HepG2 (cell line): ENCODE measurements at regions not wholly inside any gene's neighbourhood (a gene's known extent, or its start where the extent isn't known, plus 50 kb on each side); places are given as distances from the start of the nearest gene placed in this dataset.

Source experiments
- ATAC-seq: fragments of 200-7000 bp; cut with Tn5 transposase; 3 replicates; pipeline ENCODE4 v1.9.1; 2020; ENCODE audit warnings: mild to moderate bottlenecking, moderate library complexity
- BruUV-seq: library from RNA; stranded (reverse); fragments of 400-500 nt; replicated peaks from 2 replicates; lab custom pipeline; 2021; lab: Mats Ljungman, UMichigan
- CTCF ChIA-PET: fragments of 300-600 bp; formaldehyde crosslinking; extraction: SDS; loops from one replicate; lab custom pipeline; 2021; ENCODE audit warnings: low total read pairs, inconsistent platforms, low intra/inter-chr PET ratio; lab: Yijun Ruan, JAX
- POLR2A ChIA-PET: fragments of 350-600 bp; sonication (Branson Sonifier 250); formaldehyde crosslinking; loops from one replicate; lab custom pipeline; 2020; ENCODE audit warnings: antibody characterized with exemption, inconsistent platforms; lab: Yijun Ruan, JAX
- DNase-seq: peaks from one replicate; pipeline ENCODE4 v3.0.0-alpha.2; 2015; ENCODE audit warnings: low spot score
- FAIRE-seq: peaks from 3 replicates; lab custom pipeline; 2011; peaks lifted over from hg19 to GRCh38; lab: Jason Lieb, UNC
- H2AFZ ChIP-seq: one replicate; pipeline ENCODE4 v1.6.1; 2011; ENCODE audit warnings: low read length, inconsistent platforms
- H3K27ac ChIP-seq: fragments of 300-600 bp; 3 replicates; pipeline ENCODE4 v1.8.0; 2011; ENCODE audit warnings: mixed run types, mild to moderate bottlenecking, mixed read lengths, low read length, inconsistent platforms; ENCODE audit not compliant: insufficient read depth; ENCODE audit errors: extremely low read length
- H3K27me3 ChIP-seq, 2 experiments: fragments of 200-600 bp in 1 of 2; 2 replicates in 1 of 2; 3 replicates in 1 of 2; pipeline versions ENCODE4 v1.6.0 to v1.8.0; 2011; ENCODE audit warnings: low read length in 2 of 2, mild to moderate bottlenecking in 2 of 2, moderate library complexity in 2 of 2, inconsistent platforms in 1 of 2; ENCODE audit not compliant: insufficient read depth in 2 of 2, control insufficient read depth in 1 of 2
- H3K36me3 ChIP-seq, 2 experiments: fragments of 200-600 bp in 1 of 2; replicated peaks in 1 of 2; 2 replicates in 1 of 2; 3 replicates in 1 of 2; pipeline versions ENCODE4 v1.5.1 to v1.8.0; 2011; ENCODE audit warnings: low read length in 2 of 2, inconsistent platforms in 1 of 2; ENCODE audit not compliant: insufficient read depth in 2 of 2, control insufficient read depth in 1 of 2
- H3K4me1 ChIP-seq: 2 replicates; pipeline ENCODE4 v1.5.1; 2012; ENCODE audit warnings: low read length, inconsistent platforms; ENCODE audit not compliant: insufficient read depth
- H3K4me2 ChIP-seq: 2 replicates; pipeline ENCODE4 v1.6.0; 2011; ENCODE audit warnings: low read depth, low read length, inconsistent platforms
- H3K4me3 ChIP-seq, 3 experiments: fragments of 200-600 bp in 1 of 3; sonication (generic), shearing (Covaris generic) in 1 of 3; replicated peaks in 1 of 3; 2 replicates each; pipeline ENCODE4 v1.5.1; 2011 to 2016; ENCODE audit warnings: low read length in 3 of 3, inconsistent platforms in 2 of 3, low read depth in 2 of 3, mild to moderate bottlenecking in 2 of 3, control low read depth in 1 of 3, mixed read lengths in 1 of 3; ENCODE audit not compliant: insufficient read depth in 1 of 3
- H3K79me2 ChIP-seq: one replicate; pipeline ENCODE4 v1.6.1; 2011; ENCODE audit warnings: low read length, inconsistent platforms; ENCODE audit not compliant: insufficient read depth
- H3K9ac ChIP-seq: 2 replicates; pipeline ENCODE4 v1.6.0; 2011; ENCODE audit warnings: mild to moderate bottlenecking, low read depth, low read length, inconsistent platforms; ENCODE audit not compliant: insufficient read depth
- H3K9me3 ChIP-seq: 2 replicates; pipeline ENCODE4 v1.5.1; 2012; ENCODE audit warnings: mild to moderate bottlenecking, low read length
- H4K20me1 ChIP-seq: 2 replicates; pipeline ENCODE4 v1.6.0; 2011; ENCODE audit warnings: inconsistent platforms, mild to moderate bottlenecking, low read length, moderate library complexity; ENCODE audit not compliant: insufficient read depth
- DRAP1 ChIP-seq: IDR thresholded peaks from 2 replicates; pipeline ENCODE4 v1.6.1; 2016; ENCODE audit warnings: missing genetic modification reagents, missing compliant biosample characterization
- FOXC1 ChIP-seq: sonication (generic); formaldehyde crosslinking; IDR thresholded peaks from 2 replicates; pipeline ENCODE4 v1.8.0; 2022; ENCODE audit warnings: mild to moderate bottlenecking, missing genetic modification reagents, borderline replicate concordance
- KDM1A ChIP-seq: IDR thresholded peaks from 2 replicates; pipeline ENCODE4 v1.6.1; 2016; ENCODE audit warnings: missing compliant biosample characterization
- MLLT10 ChIP-seq: sonication (generic); formaldehyde crosslinking; IDR thresholded peaks from 2 replicates; pipeline ENCODE4 v1.4.0; 2020; ENCODE audit warnings: missing genetic modification reagents
- MTA1 ChIP-seq: sonication (generic); formaldehyde crosslinking; IDR thresholded peaks from 2 replicates; pipeline ENCODE4 v1.4.0; 2020; ENCODE audit warnings: missing genetic modification reagents, mild to moderate bottlenecking, borderline replicate concordance
- NFE2L1 ChIP-seq: sonication (generic); formaldehyde crosslinking; IDR thresholded peaks from 2 replicates; pipeline ENCODE4 v1.4.0; 2020; ENCODE audit warnings: missing genetic modification reagents, mild to moderate bottlenecking, borderline replicate concordance
- TFE3 ChIP-seq: IDR thresholded peaks from 2 replicates; pipeline ENCODE4 v1.6.1; 2016
- THYN1 ChIP-seq: sonication (generic); formaldehyde crosslinking; IDR thresholded peaks from 2 replicates; pipeline ENCODE4 v1.8.1; 2023; ENCODE audit warnings: low read depth, mild to moderate bottlenecking, moderate library complexity, missing genetic modification reagents, borderline replicate concordance
- ZBTB38 ChIP-seq: sonication (generic); formaldehyde crosslinking; IDR thresholded peaks from 2 replicates; pipeline ENCODE4 v1.5.1; 2020; ENCODE audit warnings: mild to moderate bottlenecking, missing genetic modification reagents
- ZNF296 ChIP-seq: sonication (generic); formaldehyde crosslinking; conservative IDR thresholded peaks from 2 replicates; pipeline ENCODE4 v1.5.0; 2020; ENCODE audit warnings: mild to moderate bottlenecking, missing genetic modification reagents
- ZSCAN21 ChIP-seq: sonication (generic); formaldehyde crosslinking; IDR thresholded peaks from 2 replicates; pipeline ENCODE4 v1.8.0; 2022; ENCODE audit warnings: mild to moderate bottlenecking, missing genetic modification reagents, moderate library complexity, borderline replicate concordance
- WGBS: methylation state at CpG from one replicate; pipeline ENCODE4 v1.1.6; 2017; ENCODE audit warnings: low lambda C conversion rate; 5-methylcytosine and 5-hydroxymethylcytosine counted together
- in situ Hi-C: cut with HindIII; loops from 2 replicates; pipeline ENCODE4 v1.10.0; 2017; ENCODE audit warnings: low pct_unique_long_range_greater_than_20kb; ENCODE audit not compliant: extremely low pct_ligation_motif_present
- intact Hi-C: fragments of 100-400 bp; cut with micrococcal nuclease; formaldehyde crosslinking; loops from one replicate; pipeline ENCODE4 v1.10.0; 2022; ENCODE audit not compliant: unreplicated experiment
- TF ChIP-seq, protein P1 (sequence below): sonication (generic); formaldehyde crosslinking; IDR thresholded peaks from 2 replicates; pipeline ENCODE4 v1.4.0; 2020; ENCODE audit warnings: mild to moderate bottlenecking, missing genetic modification reagents
- TF ChIP-seq, protein P2 (sequence below): IDR thresholded peaks from 2 replicates; pipeline ENCODE4 v1.4.0; 2020; ENCODE audit warnings: mild to moderate bottlenecking, missing genetic modification reagents

GRCh38 chr19:29376855-29377354 is 148.9 kb upstream of the VSTM2B start:
- H3K9ac ChIP-seq, result no peak overlapping the region
- in situ Hi-C loops, result no loop called here
- POLR2A ChIA-PET, result no interaction called here
- CTCF ChIA-PET, result no interaction called here
- H3K36me3 ChIP-seq, result no peaks in the 10 kb centered on the region
- H3K79me2 ChIP-seq, result no peaks in the 10 kb centered on the region
- no peaks in the 10 kb centered on the region for H3K9me3 ChIP-seq
- ATAC-seq (no peak), FAIRE-seq (no peak), DNase-seq (no peak)
- H3K4me1 ChIP-seq, result no peaks in the 10 kb centered on the region
- intact Hi-C loops, result no loop called here
- H3K27ac ChIP-seq, result no peak overlapping the region
- BruUV-seq, result no TSS peak
- no peaks in the 10 kb centered on the region; a peak in 1 of 5 replicates for H3K27me3 ChIP-seq
- H3K4me3 ChIP-seq, result no peak overlapping the region
- 0% methylated on average over 5 of the region's 5 CpGs for WGBS
- no peak overlapping the region for H3K4me2 ChIP-seq
- H4K20me1 ChIP-seq, result no peaks in the 10 kb centered on the region
- no peak overlapping the region for H2AFZ ChIP-seq
- TF ChIP-seq, protein P1, sequence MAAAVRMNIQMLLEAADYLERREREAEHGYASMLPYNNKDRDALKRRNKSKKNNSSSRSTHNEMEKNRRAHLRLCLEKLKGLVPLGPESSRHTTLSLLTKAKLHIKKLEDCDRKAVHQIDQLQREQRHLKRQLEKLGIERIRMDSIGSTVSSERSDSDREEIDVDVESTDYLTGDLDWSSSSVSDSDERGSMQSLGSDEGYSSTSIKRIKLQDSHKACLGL, result no peak
- no peak for TF ChIP-seq ZNF296 (CRISPR knock-in tag)
- no peak for TF ChIP-seq MLLT10 (CRISPR knock-in tag)
- no peak for TF ChIP-seq ZSCAN21 (CRISPR knock-in tag)
- TF ChIP-seq ZBTB38 (CRISPR knock-in tag), result no peak
- no peak for TF ChIP-seq NFE2L1 (CRISPR knock-in tag)
- TF ChIP-seq DRAP1, result no peak
- no peak for TF ChIP-seq TFE3
- TF ChIP-seq MTA1 (CRISPR knock-in tag), result no peak
- no peak for TF ChIP-seq FOXC1
- TF ChIP-seq, protein P2, sequence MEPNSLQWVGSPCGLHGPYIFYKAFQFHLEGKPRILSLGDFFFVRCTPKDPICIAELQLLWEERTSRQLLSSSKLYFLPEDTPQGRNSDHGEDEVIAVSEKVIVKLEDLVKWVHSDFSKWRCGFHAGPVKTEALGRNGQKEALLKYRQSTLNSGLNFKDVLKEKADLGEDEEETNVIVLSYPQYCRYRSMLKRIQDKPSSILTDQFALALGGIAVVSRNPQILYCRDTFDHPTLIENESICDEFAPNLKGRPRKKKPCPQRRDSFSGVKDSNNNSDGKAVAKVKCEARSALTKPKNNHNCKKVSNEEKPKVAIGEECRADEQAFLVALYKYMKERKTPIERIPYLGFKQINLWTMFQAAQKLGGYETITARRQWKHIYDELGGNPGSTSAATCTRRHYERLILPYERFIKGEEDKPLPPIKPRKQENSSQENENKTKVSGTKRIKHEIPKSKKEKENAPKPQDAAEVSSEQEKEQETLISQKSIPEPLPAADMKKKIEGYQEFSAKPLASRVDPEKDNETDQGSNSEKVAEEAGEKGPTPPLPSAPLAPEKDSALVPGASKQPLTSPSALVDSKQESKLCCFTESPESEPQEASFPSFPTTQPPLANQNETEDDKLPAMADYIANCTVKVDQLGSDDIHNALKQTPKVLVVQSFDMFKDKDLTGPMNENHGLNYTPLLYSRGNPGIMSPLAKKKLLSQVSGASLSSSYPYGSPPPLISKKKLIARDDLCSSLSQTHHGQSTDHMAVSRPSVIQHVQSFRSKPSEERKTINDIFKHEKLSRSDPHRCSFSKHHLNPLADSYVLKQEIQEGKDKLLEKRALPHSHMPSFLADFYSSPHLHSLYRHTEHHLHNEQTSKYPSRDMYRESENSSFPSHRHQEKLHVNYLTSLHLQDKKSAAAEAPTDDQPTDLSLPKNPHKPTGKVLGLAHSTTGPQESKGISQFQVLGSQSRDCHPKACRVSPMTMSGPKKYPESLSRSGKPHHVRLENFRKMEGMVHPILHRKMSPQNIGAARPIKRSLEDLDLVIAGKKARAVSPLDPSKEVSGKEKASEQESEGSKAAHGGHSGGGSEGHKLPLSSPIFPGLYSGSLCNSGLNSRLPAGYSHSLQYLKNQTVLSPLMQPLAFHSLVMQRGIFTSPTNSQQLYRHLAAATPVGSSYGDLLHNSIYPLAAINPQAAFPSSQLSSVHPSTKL (CRISPR knock-in tag), result no peak
- no peak for TF ChIP-seq KDM1A (CRISPR knock-in tag)
- TF ChIP-seq THYN1 (CRISPR knock-in tag), result no peak
